HepG2 (cell line): ENCODE measurements at regions not wholly inside any gene's neighbourhood (a gene's known extent, or its start where the extent isn't known, plus 50 kb on each side); places are given as distances from the start of the nearest gene placed in this dataset.

Experiments used
- NFE2 ChIP-seq: sonication (generic); formaldehyde crosslinking; IDR thresholded peaks from 2 replicates; pipeline ENCODE4 v1.4.0; 2020; ENCODE audit warnings: missing genetic modification reagents
- RERE ChIP-seq: IDR thresholded peaks from 2 replicates; pipeline ENCODE4 v1.6.1; 2016; ENCODE audit warnings: low read depth, missing genetic modification reagents, missing compliant biosample characterization
- ZBTB4 ChIP-seq: sonication (generic); formaldehyde crosslinking; IDR thresholded peaks from 2 replicates; pipeline ENCODE4 v1.4.0; 2020; ENCODE audit warnings: missing genetic modification reagents, mild to moderate bottlenecking, borderline replicate concordance
- ZFP36 ChIP-seq: fragments of 150-350 bp; IDR thresholded peaks from 2 replicates; pipeline ENCODE4 v1.6.1; 2018; ENCODE audit warnings: borderline replicate concordance, low read length, low read depth; ENCODE audit not compliant: partially characterized antibody
- ZFP37 ChIP-seq: sonication (generic); formaldehyde crosslinking; IDR thresholded peaks from 2 replicates; pipeline ENCODE4 v1.4.0; 2020; ENCODE audit warnings: missing genetic modification reagents, borderline replicate concordance
- ZKSCAN1 ChIP-seq: fragments of 150-350 bp; IDR thresholded peaks from 2 replicates; pipeline ENCODE4 v1.6.1; 2014; ENCODE audit warnings: low read length
- ZNF354B ChIP-seq: sonication (generic); formaldehyde crosslinking; IDR thresholded peaks from 2 replicates; pipeline ENCODE4 v1.8.0; 2022; ENCODE audit warnings: mild to moderate bottlenecking, missing genetic modification reagents
- ZNF776 ChIP-seq: sonication (generic); formaldehyde crosslinking; IDR thresholded peaks from 2 replicates; pipeline ENCODE4 v1.4.0; 2020; ENCODE audit warnings: mild to moderate bottlenecking, missing genetic modification reagents

- TF ChIP-seq RERE (CRISPR knock-in tag) (no peak), ZFP36 (no peak), ZNF776 (CRISPR knock-in tag) (no peak), ZBTB4 (no peak), NFE2 (CRISPR knock-in tag) (no peak), ZFP37 (CRISPR knock-in tag) (no peak), ZNF354B (CRISPR knock-in tag) (no peak), ZKSCAN1 (no peak)
These were observed 993.4 kb upstream of the FAT3 start (continued) for GRCh38 chr11:91231226-91231625.
